ENCODE measurements at regions not wholly inside any gene's neighbourhood (a gene's known extent, or its start where the extent isn't known, plus 50 kb on each side); places are given as distances from the start of the nearest gene placed in this dataset.

DNA sequence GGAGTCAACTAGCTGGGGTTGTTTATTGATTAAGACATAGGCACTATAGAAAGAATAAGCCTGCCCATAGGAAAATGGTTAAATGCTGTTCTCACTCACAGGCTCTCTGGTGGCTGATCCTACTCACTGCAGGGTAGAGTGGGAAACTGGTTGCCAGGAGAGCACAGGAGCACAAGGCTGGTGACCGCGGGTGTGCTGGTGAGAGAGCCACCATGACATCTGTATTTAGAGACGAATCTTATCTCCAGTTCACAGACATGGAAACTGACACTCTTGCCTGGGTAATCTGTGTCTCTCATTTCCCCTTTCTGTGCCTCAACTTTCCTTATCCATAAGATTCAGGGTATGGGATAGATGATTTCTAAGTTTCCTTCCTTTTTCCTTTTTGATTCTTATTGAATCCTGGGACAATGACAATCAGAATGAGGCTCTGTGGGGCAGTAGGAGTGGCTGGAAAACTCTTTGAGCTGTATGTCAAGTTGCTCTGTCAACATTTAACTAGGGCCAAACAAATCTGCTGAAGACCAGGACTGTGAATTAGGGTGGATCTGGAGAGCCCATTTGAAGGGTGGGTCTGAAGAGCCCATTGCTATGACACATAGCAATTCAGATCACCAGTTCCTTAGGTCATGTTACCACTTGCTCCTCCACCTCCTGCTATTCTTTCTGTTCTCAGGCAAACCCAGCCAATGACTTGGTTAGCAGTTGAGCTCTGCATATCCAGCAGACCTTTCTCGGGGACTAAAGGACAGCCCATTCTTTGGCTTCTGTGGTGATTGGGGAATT lies 286.1 kb upstream of the TBL1XR1 start:
- intact Hi-C loops (cut with micrococcal nuclease; ENCODE audit: unreplicated experiment), result no loop called here
- Mint-ChIP-seq H3K4me1 (ENCODE audit: low read depth, unreplicated experiment) (peaks cover 22% of the 10 kb centered on the region), H3K36me3 (ENCODE audit: insufficient read depth, unreplicated experiment) (peaks cover 7% of the 10 kb centered on the region), H3K27me3 (ENCODE audit: unreplicated experiment) (no peaks in the 10 kb centered on the region), H3K27ac (ENCODE audit: unreplicated experiment) (no peak overlapping the region), H3K4me3 (ENCODE audit: low read depth, unreplicated experiment) (no peak overlapping the region), H3K9me3 (ENCODE audit: low read depth, unreplicated experiment) (no peaks in the 10 kb centered on the region)
- TF ChIP-seq CTCF (IDR thresholded peaks at IDR 0.05; ENCODE audit: unreplicated experiment), result no peak
- CTCF ChIA-PET, result no interaction called here
- no TSS peak for BruUV-seq (replicated peaks)
- DNase-seq, result peak; percentile 39

DNA sequence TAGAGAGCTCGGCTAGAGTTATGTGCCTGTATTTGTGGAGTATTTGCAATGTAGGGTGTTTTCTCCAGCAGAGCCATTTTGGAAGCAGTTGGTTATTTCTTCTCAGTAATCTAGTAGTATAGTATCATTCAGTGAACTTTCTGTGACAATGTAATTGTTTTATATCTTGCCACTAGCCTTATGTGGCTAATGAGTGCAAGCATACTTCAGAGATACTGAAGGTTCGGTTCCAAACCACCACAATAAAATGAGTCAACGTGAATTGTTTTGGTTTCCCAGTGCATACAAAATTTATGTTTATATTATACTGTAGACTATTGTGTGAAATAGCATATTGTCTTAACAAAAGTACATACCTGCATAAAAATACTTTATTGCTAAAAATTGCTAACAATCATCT lies 286.9 kb upstream of the TBL1XR1 start:
- no peaks in the 10 kb centered on the region for H3K27me3 Mint-ChIP-seq (ENCODE audit: unreplicated experiment)
- H3K9me3 Mint-ChIP-seq (ENCODE audit: low read depth, unreplicated experiment), result no peaks in the 10 kb centered on the region
- peaks cover 13% of the 10 kb centered on the region for H3K4me1 Mint-ChIP-seq (ENCODE audit: low read depth, unreplicated experiment)
- intact Hi-C loops (cut with micrococcal nuclease; ENCODE audit: unreplicated experiment), result no loop called here
- CTCF ChIA-PET, result no interaction called here
- no peak overlapping the region for H3K4me3 Mint-ChIP-seq (ENCODE audit: low read depth, unreplicated experiment)
- H3K36me3 Mint-ChIP-seq (ENCODE audit: insufficient read depth, unreplicated experiment), result no peaks in the 10 kb centered on the region
- no peak for TF ChIP-seq CTCF (IDR thresholded peaks at IDR 0.05; ENCODE audit: unreplicated experiment)
- no TSS peak for BruUV-seq (replicated peaks)
- no peak overlapping the region for H3K27ac Mint-ChIP-seq (ENCODE audit: unreplicated experiment)
- no peak for DNase-seq

GRCh38 chr3:177484926-177485325 lies 287.6 kb upstream of the TBL1XR1 start:
- TF ChIP-seq CTCF (IDR thresholded peaks at IDR 0.05; ENCODE audit: unreplicated experiment), result no peak
- intact Hi-C loops (cut with micrococcal nuclease; ENCODE audit: unreplicated experiment), result no loop called here
- no TSS peak for BruUV-seq (replicated peaks)
- no peak overlapping the region for H3K4me3 Mint-ChIP-seq (ENCODE audit: low read depth, unreplicated experiment)
- H3K27me3 Mint-ChIP-seq (ENCODE audit: unreplicated experiment), result no peaks in the 10 kb centered on the region
- DNase-seq, result no peak
- H3K4me1 Mint-ChIP-seq (ENCODE audit: low read depth, unreplicated experiment), result peaks cover 6% of the 10 kb centered on the region
- CTCF ChIA-PET, result no interaction called here
- H3K27ac Mint-ChIP-seq (ENCODE audit: unreplicated experiment), result no peak overlapping the region
- H3K9me3 Mint-ChIP-seq (ENCODE audit: low read depth, unreplicated experiment), result no peaks in the 10 kb centered on the region
- no peaks in the 10 kb centered on the region for H3K36me3 Mint-ChIP-seq (ENCODE audit: insufficient read depth, unreplicated experiment)

DNA sequence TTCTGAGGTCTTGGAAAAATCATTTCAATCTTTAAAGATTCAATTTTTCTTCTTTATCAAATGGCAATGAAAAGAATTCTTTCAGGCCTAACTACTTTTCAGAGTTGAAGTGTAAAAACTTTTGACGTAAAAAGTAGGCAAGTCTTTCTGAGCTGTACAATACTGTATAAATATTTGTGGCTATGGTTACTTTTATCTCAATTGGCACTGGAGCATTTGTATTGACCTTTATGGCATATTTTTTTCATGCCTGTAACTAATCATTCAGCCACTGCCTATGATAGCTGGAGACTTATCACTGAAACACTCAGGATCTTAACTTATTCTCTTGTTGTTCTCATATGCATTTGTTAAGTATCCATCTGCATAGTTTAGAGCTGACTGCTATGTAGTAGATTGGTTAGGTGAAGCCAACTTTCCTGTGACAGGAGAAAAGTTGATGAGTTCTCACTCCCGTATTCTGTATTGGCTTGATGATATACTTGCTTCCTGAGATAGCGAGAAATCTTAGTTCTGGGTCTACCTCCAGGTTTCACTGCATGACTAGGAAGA lies 290.4 kb upstream of the TBL1XR1 start:
- CTCF ChIA-PET, result no interaction called here
- Mint-ChIP-seq H3K4me3 (ENCODE audit: low read depth, unreplicated experiment) (no peak overlapping the region), H3K36me3 (ENCODE audit: insufficient read depth, unreplicated experiment) (no peaks in the 10 kb centered on the region), H3K9me3 (ENCODE audit: low read depth, unreplicated experiment) (no peaks in the 10 kb centered on the region), H3K4me1 (ENCODE audit: low read depth, unreplicated experiment) (no peaks in the 10 kb centered on the region), H3K27me3 (ENCODE audit: unreplicated experiment) (no peaks in the 10 kb centered on the region), H3K27ac (ENCODE audit: unreplicated experiment) (no peak overlapping the region)
- intact Hi-C loops (cut with micrococcal nuclease; ENCODE audit: unreplicated experiment), result no loop called here
- TF ChIP-seq CTCF (IDR thresholded peaks at IDR 0.05; ENCODE audit: unreplicated experiment), result no peak
- no peak for DNase-seq
- no TSS peak for BruUV-seq (replicated peaks)

Data from Calu3 (cell line).